ENCODE measurements at regions not wholly inside any gene's neighbourhood (a gene's known extent, or its start where the extent isn't known, plus 50 kb on each side); places are given as distances from the start of the nearest gene placed in this dataset.

DNA sequence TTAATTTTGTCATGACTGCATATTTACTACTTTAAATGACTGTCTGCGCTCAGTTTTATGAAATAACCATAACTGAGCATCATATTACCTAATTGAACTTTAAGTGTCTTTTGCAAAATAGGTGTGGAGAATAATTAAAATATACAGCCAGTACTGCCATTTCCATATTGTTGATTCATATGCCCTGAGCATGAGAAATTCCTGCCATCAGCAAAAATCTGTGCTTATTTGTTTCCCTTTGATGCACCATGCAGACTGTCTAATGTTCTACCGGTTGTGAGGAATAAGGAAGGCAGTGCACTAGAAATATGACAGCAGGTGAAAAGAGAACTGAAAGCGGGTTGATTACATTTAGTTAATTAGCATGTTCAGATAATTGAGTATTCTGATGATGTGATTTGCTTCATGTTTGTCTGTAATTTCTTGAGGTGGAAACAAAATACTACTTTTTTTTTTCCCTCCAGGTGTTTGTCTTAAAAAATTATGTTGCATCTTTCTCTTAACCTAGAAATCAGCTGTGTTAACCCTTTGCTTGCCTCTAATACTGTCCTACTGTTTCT lies 229.4 kb upstream of the AZI2 start:
- H3K14ac ChIP-seq (ENCODE audit: insufficient read length) = no peak overlapping the region
- 0 out of 4 replicates have a peak, but pooled peaks cover 0 to 4% of the 10 kb centered on the region in 2 experiments for H3K79me2 ChIP-seq (ENCODE audit: control insufficient read depth in 1 of 2, insufficient read depth in 2 of 2, low read length in 2 of 2)
- H3K79me1 ChIP-seq (ENCODE audit: low read depth, low read length) = no peaks in the 10 kb centered on the region; the same call in 1 of the 2 replicates
- H2BK12ac ChIP-seq (ENCODE audit: low read depth, low read length) = no peak overlapping the region
- H2BK5ac ChIP-seq (ENCODE audit: low read depth, low read length) = no peak overlapping the region
- H3K4ac ChIP-seq (replicated peaks; ENCODE audit: insufficient read length, low read depth, low read length) = no peak overlapping the region
- no peak overlapping the region for H3K27ac ChIP-seq (ENCODE audit: low read depth, low read length)
- H3K18ac ChIP-seq (ENCODE audit: extremely low read depth, low read length) = no peak overlapping the region
- WGBS, 2 experiments (ENCODE audit: extremely low coverage in 1 of 2, insufficient coverage in 1 of 2, insufficient read length in 1 of 2, insufficient replicate concordance in 2 of 2, low coverage in 1 of 2, low lambda C conversion rate in 2 of 2, missing lambda C conversion rate in 1 of 2) = 77% methylated on average over 3 of the region's 3 CpGs; no CpG with 5 or more reads in 1 of the 2 experiments
- peaks cover 10% of the 10 kb centered on the region for H3K23me2 ChIP-seq (ENCODE audit: low read depth, low read length)
- peaks cover 0 to 14% (median 7%) of the 10 kb centered on the region in 4 experiments; a peak in 5 of 7 replicates for H3K4me1 ChIP-seq (replicated peaks in 1 of 4; ENCODE audit: control insufficient read depth in 3 of 4, insufficient read depth in 4 of 4, low read length in 3 of 4)
- H3K36me3 ChIP-seq (ENCODE audit: control insufficient read depth in 2 of 4, insufficient read depth in 4 of 4, low read length in 3 of 4) = no peaks in the 10 kb centered on the region
- H4K8ac ChIP-seq (ENCODE audit: extremely low read depth, insufficient read depth, low read length) = no peak overlapping the region
- H3K4me3 ChIP-seq (ENCODE audit: extremely low read depth in 1 of 4, insufficient read depth in 2 of 4, low read depth in 3 of 4, low read length in 4 of 4) = no peak overlapping the region
- H2AFZ ChIP-seq (ENCODE audit: low read length) = no peak overlapping the region
- H3K4me2 ChIP-seq (ENCODE audit: insufficient read depth in 1 of 2, low read depth in 2 of 2, low read length in 2 of 2) = peak overlapping the region in 1 of 2 experiments; percentile 92; a peak in 1 of 4 replicates
- H4K5ac ChIP-seq (ENCODE audit: insufficient read length, low read depth, low read length) = no peak overlapping the region
- peaks cover 0 to 1% of the 10 kb centered on the region in 2 experiments for H4K20me1 ChIP-seq (replicated peaks in 1 of 2; ENCODE audit: control insufficient read depth in 1 of 2, insufficient read depth in 2 of 2, low read length in 2 of 2)
- no peak overlapping the region for H3K9ac ChIP-seq (replicated peaks in 1 of 4; ENCODE audit: extremely low read depth in 1 of 4, low read depth in 3 of 4, low read length in 3 of 4)
- no peak overlapping the region for H2BK120ac ChIP-seq (replicated peaks; ENCODE audit: low read depth, low read length)
- POLR2A ChIA-PET (ENCODE audit: partially characterized antibody) = interaction anchor here (0.8 kb wide), 1 partner anchor 30 kb away, joined by 3 read pairs; no protein-coding TSS in a partner anchor
- no peaks in the 10 kb centered on the region for H3K9me3 ChIP-seq (ENCODE audit: insufficient read depth in 2 of 2, low read depth in 1 of 2, low read length in 1 of 2)
- H3K27me3 ChIP-seq (replicated peaks in 1 of 4; ENCODE audit: control insufficient read depth in 3 of 4, extremely low read depth in 1 of 4, insufficient read depth in 3 of 4, low read length in 3 of 4) = peaks cover 0 to 23% (median 12%) of the 10 kb centered on the region in 4 experiments; a peak in 6 of 7 replicates
- no peak overlapping the region for H4K91ac ChIP-seq (replicated peaks; ENCODE audit: insufficient read length, low read length)
- no peak for DNase-seq (ENCODE audit: low read depth in 1 of 2, low spot score in 2 of 2)
- H3K56ac ChIP-seq (replicated peaks; ENCODE audit: insufficient read length, low read depth, low read length) = no peak overlapping the region
- no peak for FAIRE-seq
- H2BK20ac ChIP-seq (ENCODE audit: low read length) = no peak overlapping the region
- no peak overlapping the region for H2BK15ac ChIP-seq (ENCODE audit: low read length)
- CTCF ChIA-PET (ENCODE audit: partially characterized antibody) = interaction anchor here (0.5 to 1.6 kb wide), 2 partner anchors 63 to 189 kb away, joined by 3 read pairs; no protein-coding TSS in a partner anchor
- H2AK5ac ChIP-seq (ENCODE audit: low read depth, low read length) = no peak overlapping the region
- no peak overlapping the region for H3K23ac ChIP-seq (ENCODE audit: insufficient read length)
- TF ChIP-seq ZNF274 (IDR thresholded peaks at IDR 0.05; ENCODE audit: borderline replicate concordance, extremely low read depth, low read length) (no peak), EGR1 (IDR thresholded peaks at IDR 0.05; ENCODE audit: borderline replicate concordance, low read depth, low read length) (no peak), E2F6 (IDR thresholded peaks at IDR 0.05) (no peak), YY1 (IDR thresholded peaks at IDR 0.05; ENCODE audit: low read depth, low read length) (no peak), GTF2F1 (IDR thresholded peaks at IDR 0.05; ENCODE audit: borderline replicate concordance, low read depth, low read length) (no peak), POLR2AphosphoS5 (IDR thresholded peaks at IDR 0.05; ENCODE audit: low read depth, low read length) (no peak)

All from H1 (cell line).